GM20000 (cell line): ENCODE measurements at regions not wholly inside any gene's neighbourhood (a gene's known extent, or its start where the extent isn't known, plus 50 kb on each side); places are given as distances from the start of the nearest gene placed in this dataset.

ENCODE experiments used
- DNase-seq: peaks from one replicate; pipeline ENCODE4 v3.0.0; 2012; ENCODE audit warnings: low spot score
- TF ChIP-seq, protein P1 (sequence below): IDR thresholded peaks from 2 replicates; pipeline ENCODE4 v1.5.1; 2012; ENCODE audit warnings: mild to moderate bottlenecking, control low read depth; ENCODE audit errors: extremely low read depth, missing control alignments

DNA sequence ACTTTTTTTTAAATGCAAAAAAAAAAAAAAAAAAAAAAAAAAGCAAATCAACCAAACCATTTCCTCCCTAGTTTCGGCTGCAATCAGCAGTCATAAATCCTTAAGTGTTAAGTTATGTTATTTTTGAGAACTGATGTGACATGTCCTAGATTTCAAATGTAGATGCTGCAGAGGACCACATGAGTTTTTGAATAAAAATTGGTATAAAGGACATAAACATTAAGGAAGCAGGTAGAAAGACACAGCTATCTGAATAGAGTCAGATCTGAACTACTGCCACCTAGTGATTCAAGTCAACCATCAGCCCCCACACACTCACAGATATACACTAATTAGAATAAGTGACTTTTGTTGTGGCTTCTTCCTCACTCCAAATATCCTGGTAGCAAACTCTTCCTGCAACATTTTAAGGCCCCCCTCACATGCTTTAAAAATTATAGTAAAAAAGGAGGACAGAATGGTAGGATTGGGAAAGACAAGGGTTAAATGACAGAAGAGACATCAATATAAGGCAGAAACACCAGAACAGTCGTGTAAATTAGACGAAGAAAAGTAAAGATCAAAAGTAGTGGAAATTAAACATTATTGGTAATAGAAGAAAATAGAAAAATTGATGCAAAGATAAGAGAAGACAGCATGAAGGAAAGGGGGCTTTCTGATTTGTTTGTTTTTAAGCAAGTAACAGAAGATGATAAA is 394.5 kb upstream of the ATP2B1 start:
- TF ChIP-seq, protein P1, sequence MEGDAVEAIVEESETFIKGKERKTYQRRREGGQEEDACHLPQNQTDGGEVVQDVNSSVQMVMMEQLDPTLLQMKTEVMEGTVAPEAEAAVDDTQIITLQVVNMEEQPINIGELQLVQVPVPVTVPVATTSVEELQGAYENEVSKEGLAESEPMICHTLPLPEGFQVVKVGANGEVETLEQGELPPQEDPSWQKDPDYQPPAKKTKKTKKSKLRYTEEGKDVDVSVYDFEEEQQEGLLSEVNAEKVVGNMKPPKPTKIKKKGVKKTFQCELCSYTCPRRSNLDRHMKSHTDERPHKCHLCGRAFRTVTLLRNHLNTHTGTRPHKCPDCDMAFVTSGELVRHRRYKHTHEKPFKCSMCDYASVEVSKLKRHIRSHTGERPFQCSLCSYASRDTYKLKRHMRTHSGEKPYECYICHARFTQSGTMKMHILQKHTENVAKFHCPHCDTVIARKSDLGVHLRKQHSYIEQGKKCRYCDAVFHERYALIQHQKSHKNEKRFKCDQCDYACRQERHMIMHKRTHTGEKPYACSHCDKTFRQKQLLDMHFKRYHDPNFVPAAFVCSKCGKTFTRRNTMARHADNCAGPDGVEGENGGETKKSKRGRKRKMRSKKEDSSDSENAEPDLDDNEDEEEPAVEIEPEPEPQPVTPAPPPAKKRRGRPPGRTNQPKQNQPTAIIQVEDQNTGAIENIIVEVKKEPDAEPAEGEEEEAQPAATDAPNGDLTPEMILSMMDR, result no peak
- peak; percentile 47 for DNase-seq

DNA sequence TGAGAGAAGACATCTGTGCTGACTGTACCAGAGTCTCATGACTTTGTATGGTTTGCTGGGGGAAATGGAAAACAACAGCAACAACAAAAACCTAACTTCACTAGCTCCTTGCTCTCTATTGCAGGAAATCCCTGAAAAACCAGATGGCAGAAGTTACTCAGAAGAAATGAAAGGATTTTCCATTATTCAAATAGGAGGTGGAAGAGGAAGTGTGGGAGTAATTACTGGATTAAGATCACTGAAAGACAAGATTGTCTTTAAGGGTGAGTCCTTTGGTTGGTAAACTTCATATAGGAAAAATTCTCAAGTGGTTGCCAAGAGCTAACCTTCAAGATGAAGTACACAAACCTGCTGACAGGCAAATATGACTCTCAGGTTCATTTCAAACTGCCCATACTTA is 391.9 kb upstream of the ATP2B1 start:
- DNase-seq, result no peak
- TF ChIP-seq, protein P1, result no peak

DNA sequence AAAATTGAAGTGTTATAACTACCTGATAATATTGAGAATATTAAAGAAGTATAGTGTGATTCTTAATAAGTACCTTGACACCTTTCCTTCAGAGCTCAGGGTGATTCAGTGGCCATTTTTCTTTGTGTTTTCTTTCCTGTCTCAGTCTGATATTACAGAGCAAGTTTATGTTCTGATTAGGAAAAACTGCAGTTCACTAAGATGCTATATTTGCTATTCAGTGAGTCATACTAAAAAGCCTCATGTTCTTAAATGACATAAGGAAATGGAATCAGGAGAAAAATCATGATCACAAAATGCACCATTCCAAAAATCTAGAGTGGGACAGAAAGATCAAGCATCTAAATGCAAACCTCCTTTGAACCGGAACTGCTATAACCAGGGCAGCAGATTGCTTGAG is 390.6 kb upstream of the ATP2B1 start:
- DNase-seq, result no peak
- TF ChIP-seq, protein P1, result no peak

DNA sequence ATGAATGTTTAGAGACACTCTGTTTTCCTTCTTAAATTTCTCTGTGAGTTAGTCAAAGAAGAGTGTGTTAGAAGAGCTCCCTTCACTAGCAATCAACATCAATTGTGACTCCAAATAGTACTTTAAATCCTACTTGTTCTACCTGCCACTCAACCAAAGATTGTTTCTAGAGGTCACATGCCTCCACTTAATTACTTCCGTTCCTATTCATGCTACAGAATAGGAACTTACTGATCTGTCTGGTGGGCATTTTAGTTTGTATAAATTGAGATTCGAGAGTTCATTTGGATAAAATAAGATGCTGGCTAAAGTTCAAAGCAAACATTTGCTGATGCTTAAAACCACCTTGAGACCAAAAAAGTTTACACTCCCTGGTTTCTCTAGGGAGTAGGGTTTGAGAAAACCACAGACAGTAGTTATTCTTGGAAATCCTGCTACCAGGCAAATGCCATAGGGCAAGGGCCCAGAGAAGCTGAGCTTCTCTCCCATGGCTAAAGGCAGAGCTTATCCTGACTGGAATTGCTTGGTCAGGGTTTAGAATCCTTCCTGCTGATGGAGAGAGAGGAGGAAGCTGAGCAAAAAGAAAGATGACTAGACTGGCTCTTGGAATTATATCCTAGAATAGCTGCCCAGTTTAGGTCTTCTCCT is 389.6 kb upstream of the ATP2B1 start:
- TF ChIP-seq, protein P1, result no peak
- no peak for DNase-seq

DNA sequence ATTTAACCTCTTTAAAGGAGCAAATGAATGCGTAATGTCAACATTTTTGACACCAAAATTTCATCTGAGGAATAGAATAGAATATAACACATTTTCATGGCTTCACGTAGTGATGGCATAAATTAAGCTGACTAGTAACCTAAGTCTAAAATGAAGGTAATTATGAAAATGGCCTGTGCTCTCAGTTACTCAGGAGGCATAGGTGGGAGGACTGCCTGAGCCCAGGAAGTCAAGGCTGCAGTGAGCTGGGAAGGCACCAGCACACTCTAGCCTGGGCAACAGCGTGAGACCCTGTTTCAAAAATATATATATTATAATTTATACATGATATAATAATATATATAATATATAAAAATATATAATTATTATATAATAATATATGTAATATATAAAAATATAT is 383.2 kb upstream of the ATP2B1 start:
- TF ChIP-seq, protein P1, result no peak
- no peak for DNase-seq

DNA sequence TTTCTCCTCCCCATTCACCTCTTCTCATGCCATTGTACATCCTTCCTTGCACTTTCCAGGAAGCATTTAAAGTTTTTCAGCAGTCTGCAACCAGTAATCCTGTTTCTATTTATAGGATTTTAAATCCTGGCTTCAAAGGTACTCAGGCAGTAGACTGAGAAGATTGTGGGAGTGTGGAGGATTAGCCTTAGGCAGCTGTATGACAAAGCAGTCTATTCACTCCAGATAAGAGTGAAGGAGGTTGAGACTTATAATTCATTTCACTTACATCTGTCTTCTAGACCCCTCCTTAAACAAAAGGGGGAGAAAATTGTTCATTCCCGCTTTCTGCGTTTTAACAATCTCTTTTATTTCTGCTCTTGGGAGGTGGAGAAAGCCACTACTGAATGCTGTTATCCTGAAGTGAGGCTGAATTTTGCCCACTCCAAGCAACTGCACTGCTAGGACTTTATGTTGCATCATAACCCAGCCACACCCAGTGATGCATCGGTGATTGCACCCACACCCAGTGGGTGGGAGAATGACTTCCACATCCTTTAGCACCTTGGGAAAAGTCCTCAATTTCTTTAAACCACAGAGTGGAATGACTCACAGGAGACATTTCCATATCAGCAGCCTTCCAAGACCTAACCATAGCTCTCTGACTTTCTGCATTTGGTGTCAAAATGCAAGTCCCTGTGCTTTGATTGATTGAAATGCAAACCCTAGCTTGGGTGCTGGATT is 382.5 kb upstream of the ATP2B1 start:
- TF ChIP-seq, protein P1, result no peak
- DNase-seq, result no peak

DNA sequence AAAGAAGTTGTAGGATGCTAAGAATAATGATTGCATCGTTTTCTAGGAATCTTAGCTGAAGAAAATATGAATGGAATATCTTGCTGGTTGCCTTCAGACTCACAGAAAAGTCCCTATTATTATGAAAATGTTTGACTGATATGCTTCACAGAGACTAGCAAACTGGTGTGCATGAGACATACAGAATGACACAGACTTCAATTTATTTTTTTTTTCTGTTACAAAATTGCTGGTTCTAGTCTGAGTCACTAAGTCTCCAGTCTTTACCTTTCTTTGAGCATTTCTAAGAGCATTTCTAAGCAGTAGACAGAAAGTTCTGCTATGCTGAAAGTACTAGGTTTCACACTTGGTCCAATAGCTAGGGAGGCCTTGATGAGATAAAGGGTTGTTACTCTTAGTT is 377.6 kb upstream of the ATP2B1 start:
- no peak for DNase-seq
- TF ChIP-seq, protein P1, result no peak
